H9 (cell line): ENCODE measurements at regions not wholly inside any gene's neighbourhood (a gene's known extent, or its start where the extent isn't known, plus 50 kb on each side); places are given as distances from the start of the nearest gene placed in this dataset.

Experiments used
- DNase-seq: peaks from one replicate; pipeline ENCODE4 v3.0.0-alpha.2; 2017
- H2AFZ ChIP-seq: one replicate; pipeline ENCODE4 v1.6.1; 2013; ENCODE audit warnings: mild to moderate bottlenecking, low read length, control low read depth, moderate library complexity
- H2AK5ac ChIP-seq: 2 replicates; pipeline ENCODE4 v1.6.1; 2013; ENCODE audit warnings: low read length, control low read depth, mixed read lengths; ENCODE audit not compliant: insufficient read length
- H2BK120ac ChIP-seq: one replicate; pipeline ENCODE4 v1.6.1; 2013; ENCODE audit warnings: low read depth, mild to moderate bottlenecking, low read length, control low read depth, inconsistent platforms; ENCODE audit not compliant: poor library complexity, severe bottlenecking
- H2BK12ac ChIP-seq: 2 replicates; pipeline ENCODE4 v1.6.1; 2013; ENCODE audit warnings: low read length, control low read depth, mixed read lengths, low read depth; ENCODE audit not compliant: insufficient read length
- H2BK15ac ChIP-seq: 2 replicates; pipeline ENCODE4 v1.6.1; 2013; ENCODE audit warnings: low read depth, low read length, control low read depth
- H2BK20ac ChIP-seq: one replicate; pipeline ENCODE4 v1.6.1; 2013; ENCODE audit warnings: low read depth, mild to moderate bottlenecking, low read length, control low read depth, inconsistent platforms; ENCODE audit not compliant: poor library complexity, severe bottlenecking
- H2BK5ac ChIP-seq: 2 replicates; pipeline ENCODE4 v1.6.1; 2013; ENCODE audit warnings: low read length, control low read depth, mixed read lengths; ENCODE audit not compliant: insufficient read length
- H3K14ac ChIP-seq: 2 replicates; pipeline ENCODE4 v1.6.1; 2013; ENCODE audit warnings: low read length, control low read depth; ENCODE audit not compliant: insufficient read depth
- H3K18ac ChIP-seq: 2 replicates; pipeline ENCODE4 v1.6.1; 2013; ENCODE audit warnings: low read depth, mild to moderate bottlenecking, mixed read lengths, low read length, control low read depth; ENCODE audit not compliant: insufficient read length
- H3K23ac ChIP-seq: 2 replicates; pipeline ENCODE4 v1.6.1; 2013; ENCODE audit warnings: low read length, control low read depth, mixed read lengths, low read depth; ENCODE audit not compliant: insufficient read length
- H3K23me2 ChIP-seq: 2 replicates; pipeline ENCODE4 v1.6.1; 2013; ENCODE audit warnings: low read depth, mild to moderate bottlenecking, mixed read lengths, low read length, control low read depth; ENCODE audit not compliant: insufficient read length, poor library complexity, severe bottlenecking
- H3K27ac ChIP-seq: 2 replicates; pipeline ENCODE4 v1.5.1; 2013; ENCODE audit warnings: low read length, control low read depth, mixed read lengths, low read depth; ENCODE audit not compliant: insufficient read length
- H3K27me3 ChIP-seq: 2 replicates; pipeline ENCODE4 v1.6.1; 2013; ENCODE audit warnings: low read length, control low read depth, inconsistent platforms; ENCODE audit not compliant: insufficient read depth
- H3K4ac ChIP-seq: 2 replicates; pipeline ENCODE4 v1.6.1; 2013; ENCODE audit warnings: low read depth, mild to moderate bottlenecking, control low read depth, inconsistent platforms, low read length, moderate library complexity
- H3K4me1 ChIP-seq: 2 replicates; pipeline ENCODE4 v1.6.1; 2013; ENCODE audit warnings: low read length, control low read depth, inconsistent platforms; ENCODE audit not compliant: insufficient read depth
- H3K4me2 ChIP-seq: 2 replicates; pipeline ENCODE4 v1.6.1; 2013; ENCODE audit warnings: low read length, control low read depth, mixed read lengths; ENCODE audit not compliant: insufficient read length, insufficient read depth
- H3K56ac ChIP-seq: 2 replicates; pipeline ENCODE4 v1.6.1; 2013; ENCODE audit warnings: low read depth, mild to moderate bottlenecking, mixed read lengths, low read length, control low read depth; ENCODE audit not compliant: insufficient read length
- H3K79me1 ChIP-seq: 2 replicates; pipeline ENCODE4 v1.6.1; 2013; ENCODE audit warnings: low read depth, mild to moderate bottlenecking, moderate library complexity, low read length, control low read depth, inconsistent platforms; ENCODE audit not compliant: insufficient read depth, poor library complexity, severe bottlenecking
- H3K79me2 ChIP-seq: 2 replicates; pipeline ENCODE4 v1.6.1; 2013; ENCODE audit warnings: low read length, control low read depth, inconsistent platforms; ENCODE audit not compliant: insufficient read depth
- H3K9ac ChIP-seq: 2 replicates; pipeline ENCODE4 v1.6.1; 2013; ENCODE audit warnings: low read length, control low read depth, mixed read lengths; ENCODE audit not compliant: insufficient read length; ENCODE audit errors: extremely low read depth
- H3K9me3 ChIP-seq: one replicate; pipeline ENCODE4 v1.6.1; 2013; ENCODE audit warnings: low read depth, low read length, inconsistent platforms; ENCODE audit not compliant: control insufficient read depth
- H3T11ph ChIP-seq: one replicate; pipeline ENCODE4 v1.6.1; 2013; ENCODE audit warnings: mild to moderate bottlenecking, low read length, control low read depth, inconsistent platforms
- H4K20me1 ChIP-seq: one replicate; pipeline ENCODE4 v1.6.1; 2013; ENCODE audit not compliant: control insufficient read depth, insufficient read length, insufficient read depth
- H4K5ac ChIP-seq: 2 replicates; pipeline ENCODE4 v1.6.1; 2013; ENCODE audit warnings: low read depth, mild to moderate bottlenecking, mixed read lengths, low read length, control low read depth; ENCODE audit not compliant: insufficient read length
- H4K8ac ChIP-seq: replicated peaks from 2 replicates; pipeline ENCODE4 v1.6.1; 2013; ENCODE audit warnings: low read length, control low read depth, mixed read lengths, low read depth; ENCODE audit not compliant: insufficient read length
- H4K91ac ChIP-seq: 2 replicates; pipeline ENCODE4 v1.6.1; 2013; ENCODE audit warnings: low read depth, mild to moderate bottlenecking, moderate library complexity, mixed read lengths, low read length, control low read depth; ENCODE audit not compliant: insufficient read length
- H3K27ac Mint-ChIP-seq, 3 experiments: 2 replicates in 2 of 3; 3 replicates in 1 of 3; pipeline ENCODE4 v1.8.0; 2020 to 2021; ENCODE audit warnings: mixed read lengths in 3 of 3, mild to moderate bottlenecking in 1 of 3, moderate library complexity in 1 of 3
- H3K27me3 Mint-ChIP-seq: 2 replicates; pipeline ENCODE4 v1.8.0; 2021; ENCODE audit warnings: low read depth, mild to moderate bottlenecking, moderate library complexity, mixed read lengths
- H3K36me3 Mint-ChIP-seq, 3 experiments: 2 replicates in 2 of 3; 3 replicates in 1 of 3; pipeline ENCODE4 v1.8.0; 2020 to 2021; ENCODE audit warnings: low read depth in 3 of 3, mixed read lengths in 3 of 3; ENCODE audit not compliant: insufficient read depth in 1 of 3
- H3K4me1 Mint-ChIP-seq, 2 experiments: 2 replicates each; pipeline ENCODE4 v1.8.0; 2020; ENCODE audit warnings: mixed read lengths in 2 of 2
- H3K4me3 Mint-ChIP-seq, 2 experiments: 2 replicates in 1 of 2; 3 replicates in 1 of 2; pipeline ENCODE4 v1.8.0; 2020 to 2021; ENCODE audit warnings: mild to moderate bottlenecking in 2 of 2, mixed read lengths in 2 of 2, moderate library complexity in 1 of 2
- H3K9me3 Mint-ChIP-seq, 2 experiments: 2 replicates in 1 of 2; 3 replicates in 1 of 2; pipeline ENCODE4 v1.8.0; 2020; ENCODE audit warnings: mild to moderate bottlenecking in 2 of 2, mixed read lengths in 2 of 2, moderate library complexity in 1 of 2
- WGBS: extraction: QIAGEN DNeasy Blood & Tissue Kit; methylation state at CpG from one replicate; pipeline ENCODE4 v1.1.7; 2013; ENCODE audit warnings: missing lambda C conversion rate, low lambda C conversion rate, mixed read lengths; ENCODE audit not compliant: insufficient read length; ENCODE audit errors: extremely low coverage; 5-methylcytosine and 5-hydroxymethylcytosine counted together
- TF ChIP-seq, protein P1 (sequence below): fragments of 200-600 bp; sonication (generic); conservative IDR thresholded peaks from 3 replicates; pipeline ENCODE4 v1.8.0; 2021; ENCODE audit warnings: antibody characterized with exemption, mild to moderate bottlenecking

- Mint-ChIP-seq H3K36me3 (no peaks in the 10 kb centered on the region; a peak in 1 of 7 replicates), H3K4me3 (no peak overlapping the region), H3K27ac (no peak overlapping the region), H3K4me1 (peaks cover 0 to 4% of the 10 kb centered on the region in 2 experiments; a peak in 2 of 4 replicates), H3K9me3 (no peaks in the 10 kb centered on the region; a peak in 1 of 5 replicates), H3K27me3 (peaks cover 3% of the 10 kb centered on the region; the same call in 1 of the 2 replicates)
- Histone ChIP-seq H3K23me2 (no peaks in the 10 kb centered on the region), H4K91ac (no peak overlapping the region), H2AK5ac (no peak overlapping the region), H3K9me3 (no peaks in the 10 kb centered on the region), H3K79me1 (no peaks in the 10 kb centered on the region), H3T11ph (no peak overlapping the region), H3K27ac (no peak overlapping the region), H3K14ac (no peak overlapping the region), H3K56ac (no peak overlapping the region), H2AFZ (no peak overlapping the region), H2BK20ac (no peak overlapping the region), H3K27me3 (no peaks in the 10 kb centered on the region), H2BK15ac (no peak overlapping the region), H3K23ac (no peak overlapping the region), H3K4me1 (no peaks in the 10 kb centered on the region), H2BK5ac (no peak overlapping the region), H3K18ac (no peak overlapping the region), H4K20me1 (no peaks in the 10 kb centered on the region), H3K79me2 (no peaks in the 10 kb centered on the region), H4K5ac (no peak overlapping the region), H3K9ac (no peak overlapping the region), H3K4me2 (no peak overlapping the region), H2BK12ac (no peak overlapping the region), H3K4ac (no peak overlapping the region), H4K8ac (no peak overlapping the region), H2BK120ac (no peak overlapping the region)
- DNase-seq, result no peak
- TF ChIP-seq, protein P1, sequence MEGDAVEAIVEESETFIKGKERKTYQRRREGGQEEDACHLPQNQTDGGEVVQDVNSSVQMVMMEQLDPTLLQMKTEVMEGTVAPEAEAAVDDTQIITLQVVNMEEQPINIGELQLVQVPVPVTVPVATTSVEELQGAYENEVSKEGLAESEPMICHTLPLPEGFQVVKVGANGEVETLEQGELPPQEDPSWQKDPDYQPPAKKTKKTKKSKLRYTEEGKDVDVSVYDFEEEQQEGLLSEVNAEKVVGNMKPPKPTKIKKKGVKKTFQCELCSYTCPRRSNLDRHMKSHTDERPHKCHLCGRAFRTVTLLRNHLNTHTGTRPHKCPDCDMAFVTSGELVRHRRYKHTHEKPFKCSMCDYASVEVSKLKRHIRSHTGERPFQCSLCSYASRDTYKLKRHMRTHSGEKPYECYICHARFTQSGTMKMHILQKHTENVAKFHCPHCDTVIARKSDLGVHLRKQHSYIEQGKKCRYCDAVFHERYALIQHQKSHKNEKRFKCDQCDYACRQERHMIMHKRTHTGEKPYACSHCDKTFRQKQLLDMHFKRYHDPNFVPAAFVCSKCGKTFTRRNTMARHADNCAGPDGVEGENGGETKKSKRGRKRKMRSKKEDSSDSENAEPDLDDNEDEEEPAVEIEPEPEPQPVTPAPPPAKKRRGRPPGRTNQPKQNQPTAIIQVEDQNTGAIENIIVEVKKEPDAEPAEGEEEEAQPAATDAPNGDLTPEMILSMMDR, result no peak
- WGBS, result no CpG with 5 or more reads among the region's 2 CpGs
These were observed 671.1 kb downstream of the TUSC7 start for GRCh38 chr3:117380631-117381030.
